Erythroblast (primary cell): ENCODE measurements at regions not wholly inside any gene's neighbourhood (a gene's known extent, or its start where the extent isn't known, plus 50 kb on each side); places are given as distances from the start of the nearest gene placed in this dataset.

ENCODE experiments used
- DNase-seq, 2 experiments: peaks; one replicate each; lab custom pipeline; 2025; lab: John Stamatoyannopoulos, UW
- GATA1 ChIP-seq: IDR thresholded peaks from 2 replicates; pipeline ENCODE4 v1.6.1; 2011; ENCODE audit warnings: low read depth, mild to moderate bottlenecking, control low read depth, low read length, moderate library complexity
- POLR2A ChIP-seq: IDR thresholded peaks from 2 replicates; pipeline ENCODE4 v1.6.1; 2011; ENCODE audit warnings: mild to moderate bottlenecking, low read length

GRCh38 chr6:92667843-92668242 is 751.5 kb downstream of the EPHA7 start:
- no peak for TF ChIP-seq GATA1
- TF ChIP-seq POLR2A = no peak

DNA sequence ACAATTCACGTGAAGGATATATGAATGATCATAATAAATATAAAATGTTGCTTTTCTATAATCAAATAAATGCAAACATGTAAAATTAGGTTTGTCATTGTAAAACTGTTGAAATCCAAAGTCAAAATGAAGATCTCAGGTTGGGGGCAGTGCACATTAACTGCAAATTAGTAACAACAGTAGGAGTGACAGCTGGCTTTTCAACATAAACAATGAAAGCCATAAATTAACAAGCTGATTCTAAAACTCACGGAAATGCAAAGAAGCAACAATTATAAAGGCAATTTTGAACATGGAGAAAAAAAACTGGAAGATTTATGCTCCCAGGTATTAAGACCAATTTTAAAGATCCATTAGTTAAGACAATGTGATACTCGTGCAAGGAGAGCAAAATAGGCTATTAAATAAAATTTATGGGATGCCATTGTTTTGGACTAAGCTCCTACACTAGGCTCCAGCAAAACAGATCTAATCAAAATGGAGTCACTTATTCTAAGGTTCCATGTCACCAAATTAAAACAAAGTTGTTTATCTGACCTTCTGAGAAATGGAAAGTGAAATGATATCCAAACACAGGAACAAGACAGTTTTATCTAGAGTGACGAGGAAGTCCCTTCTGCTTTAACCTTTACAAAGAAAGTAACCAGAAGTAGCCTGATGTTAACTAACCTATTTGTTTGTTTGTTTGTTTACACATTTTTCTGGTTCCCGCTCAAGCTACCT is 770.8 kb downstream of the EPHA7 start:
- TF ChIP-seq GATA1 (no peak), POLR2A (no peak)
- no peak for DNase-seq

More at GRCh38 chr6:92667843-92668242, 751.5 kb downstream of the EPHA7 start:
- DNase-seq = no peak

DNA sequence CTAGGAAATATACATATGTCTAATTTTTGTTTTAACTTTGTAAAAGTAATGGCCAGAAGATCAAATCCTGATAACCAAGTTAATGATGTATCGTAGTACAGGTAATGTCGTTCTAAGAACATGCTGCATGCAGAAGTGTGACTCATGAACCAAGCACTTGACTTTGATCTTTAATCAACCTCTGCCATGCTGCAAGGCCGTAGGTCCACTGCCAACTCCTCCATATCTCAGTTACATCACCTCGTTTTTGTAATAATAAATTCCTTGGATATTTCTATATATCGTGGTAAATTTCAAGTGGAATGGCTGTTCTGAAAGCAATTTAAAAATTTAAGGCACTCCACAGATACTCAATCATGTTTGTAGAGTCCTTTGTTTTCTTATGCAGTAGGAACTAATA is 771.7 kb downstream of the EPHA7 start:
- TF ChIP-seq GATA1 = no peak
- no peak for TF ChIP-seq POLR2A
- DNase-seq = no peak

DNA sequence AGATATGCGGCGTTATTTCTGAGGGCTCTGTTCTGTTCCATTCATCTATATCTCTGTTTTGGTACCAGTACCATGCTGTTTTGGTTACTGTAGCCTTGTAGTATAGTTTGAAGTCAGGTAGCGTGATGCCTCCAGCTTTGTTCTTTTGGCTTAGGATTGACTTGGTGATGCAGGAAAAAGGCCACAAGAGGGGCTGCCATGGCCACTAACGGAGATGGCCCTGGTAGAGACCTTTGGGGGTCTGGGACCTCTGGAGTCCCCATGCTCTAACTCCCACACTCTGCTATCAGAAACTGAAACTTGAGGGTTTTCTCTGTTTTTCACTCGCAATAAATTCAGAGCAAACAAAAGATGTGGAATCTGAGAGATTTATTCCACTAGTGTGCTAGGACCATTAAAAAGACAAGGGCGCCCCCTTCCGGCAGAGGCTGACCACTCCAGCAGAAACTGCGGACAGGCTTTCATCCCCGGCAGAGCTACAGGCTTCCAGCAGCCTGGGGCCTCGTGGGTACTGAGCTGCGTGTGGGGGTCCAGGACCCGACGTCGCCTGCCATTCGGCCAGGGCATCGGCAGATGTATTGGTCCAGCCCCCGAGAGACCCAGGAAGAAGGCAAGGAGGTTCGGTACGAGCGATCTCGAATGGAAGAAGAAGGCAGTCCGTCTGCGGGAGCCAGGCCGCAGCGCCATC is 775.1 kb downstream of the EPHA7 start:
- peak; percentile 1 to 30 for DNase-seq

DNA sequence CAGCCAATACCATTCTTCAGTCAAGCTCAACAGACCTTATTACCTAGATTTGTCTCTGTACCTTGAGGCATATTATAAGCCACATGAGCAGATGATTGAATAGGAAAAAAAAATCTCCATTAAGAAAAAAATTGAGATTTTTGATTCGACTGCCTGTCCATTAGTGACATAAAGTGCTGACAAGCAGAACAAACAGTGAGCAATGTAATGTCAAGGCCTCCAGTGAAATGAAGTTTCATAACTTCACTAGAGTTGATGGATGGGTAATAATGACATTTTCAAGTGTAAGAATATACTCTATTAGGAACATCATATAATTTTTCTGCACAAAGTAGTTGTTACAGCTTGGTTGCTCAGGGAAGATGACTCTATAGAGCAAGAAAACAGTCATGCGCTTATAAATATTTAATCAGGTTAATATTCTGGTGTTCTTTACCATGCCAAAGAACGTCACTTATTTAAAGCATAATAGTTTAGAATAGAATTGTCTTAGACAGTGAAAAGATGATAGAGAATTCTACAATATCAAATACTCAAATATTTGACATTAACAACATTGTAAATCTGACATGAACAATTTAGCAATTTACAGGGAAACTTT is 783.7 kb downstream of the EPHA7 start:
- TF ChIP-seq GATA1 (no peak), POLR2A (no peak)
- no peak for DNase-seq

- TF ChIP-seq POLR2A = no peak
- TF ChIP-seq GATA1 = no peak
- no peak for DNase-seq
Observed at GRCh38 chr6:92634561-92634960, 784.8 kb downstream of the EPHA7 start.

- TF ChIP-seq POLR2A (no peak), GATA1 (no peak)
- DNase-seq = no peak
Observed at GRCh38 chr6:92623431-92623830, 795.9 kb downstream of the EPHA7 start.

- TF ChIP-seq GATA1 = no peak
- TF ChIP-seq POLR2A = no peak
Observed at GRCh38 chr6:92617721-92618120, 801.6 kb downstream of the EPHA7 start.

DNA sequence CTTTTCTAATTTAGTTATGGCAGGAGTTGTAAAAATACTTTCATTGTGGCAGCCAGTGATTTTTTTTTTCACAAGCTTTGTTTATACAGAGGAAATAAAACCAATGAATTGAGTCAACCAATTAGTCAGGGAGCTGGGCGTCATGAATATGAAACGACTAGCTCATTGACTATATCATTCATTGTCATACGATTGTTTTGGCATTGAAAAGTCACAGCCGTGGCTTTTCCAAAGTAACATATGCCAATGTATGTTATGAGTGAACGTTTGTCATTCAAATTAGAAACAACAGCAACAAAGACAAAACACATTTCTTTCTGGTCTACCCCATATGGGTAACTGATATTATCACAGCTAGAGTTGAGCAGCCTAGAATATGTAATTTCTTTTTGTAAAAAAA is 810.6 kb downstream of the EPHA7 start:
- no peak for DNase-seq
- TF ChIP-seq GATA1 = no peak

More at GRCh38 chr6:92617721-92618120, 801.6 kb downstream of the EPHA7 start:
- no peak for DNase-seq

DNA sequence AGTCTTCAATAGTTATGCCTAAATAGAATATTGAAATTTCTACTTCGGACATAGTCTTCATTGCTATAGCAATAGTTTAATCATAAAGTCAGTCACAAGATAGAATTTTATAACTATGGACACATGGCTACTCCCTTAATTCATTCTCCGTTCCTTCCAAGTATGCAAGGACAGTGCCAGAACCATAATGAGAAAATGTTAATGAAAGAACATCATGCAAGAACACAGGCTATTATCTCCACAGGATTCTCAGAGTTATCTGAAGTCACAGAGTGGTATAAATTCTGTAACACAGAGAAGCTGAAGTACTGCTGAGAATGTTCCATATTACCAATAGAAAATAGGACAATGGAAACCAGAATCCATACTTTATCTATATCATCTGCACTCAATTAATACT is 826.2 kb downstream of the EPHA7 start:
- no peak for TF ChIP-seq POLR2A
- TF ChIP-seq GATA1 = no peak
- no peak for DNase-seq

- TF ChIP-seq POLR2A (no peak), GATA1 (no peak)
- no peak for DNase-seq
Observed at GRCh38 chr6:92589996-92590395, 829.4 kb downstream of the EPHA7 start.

GRCh38 chr6:92588148-92588547 is 831.2 kb downstream of the EPHA7 start:
- DNase-seq = no peak
- TF ChIP-seq POLR2A = no peak
- TF ChIP-seq GATA1 = no peak

- DNase-seq = no peak
- no peak for TF ChIP-seq POLR2A
- no peak for TF ChIP-seq GATA1
Observed at GRCh38 chr6:92587525-92587924, 831.8 kb downstream of the EPHA7 start.

- no peak for DNase-seq
- TF ChIP-seq POLR2A (no peak), GATA1 (no peak)
Observed at GRCh38 chr6:92586236-92586977, 833.0 kb downstream of the EPHA7 start.

DNA sequence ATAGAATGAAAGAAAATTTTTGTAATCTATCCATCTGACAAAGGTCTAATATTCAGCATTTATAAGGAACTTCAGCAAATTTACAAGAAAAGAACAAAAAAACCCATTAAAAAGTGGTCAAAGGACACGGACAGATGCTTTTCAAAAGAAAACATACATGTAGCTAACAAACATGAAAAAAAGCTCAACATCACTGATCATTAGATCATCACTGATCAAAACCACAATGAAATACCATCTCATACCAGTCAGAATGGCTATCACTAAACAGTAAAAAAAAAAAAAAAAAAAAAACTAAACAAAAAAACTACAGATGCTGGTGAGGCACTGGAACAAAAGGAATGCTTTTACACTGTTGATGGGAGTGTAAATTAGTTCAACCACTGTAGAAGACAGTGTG is 837.1 kb downstream of the EPHA7 start:
- TF ChIP-seq POLR2A (no peak), GATA1 (no peak)
- no peak for DNase-seq
